ENCODE measurements at regions not wholly inside any gene's neighbourhood (a gene's known extent, or its start where the extent isn't known, plus 50 kb on each side); places are given as distances from the start of the nearest gene placed in this dataset.
"Not testable (repeated sequence)": the region's sequence is repeated elsewhere in the genome, so short reads cannot be mapped to it uniquely, and the experiment has no call there.

DNA sequence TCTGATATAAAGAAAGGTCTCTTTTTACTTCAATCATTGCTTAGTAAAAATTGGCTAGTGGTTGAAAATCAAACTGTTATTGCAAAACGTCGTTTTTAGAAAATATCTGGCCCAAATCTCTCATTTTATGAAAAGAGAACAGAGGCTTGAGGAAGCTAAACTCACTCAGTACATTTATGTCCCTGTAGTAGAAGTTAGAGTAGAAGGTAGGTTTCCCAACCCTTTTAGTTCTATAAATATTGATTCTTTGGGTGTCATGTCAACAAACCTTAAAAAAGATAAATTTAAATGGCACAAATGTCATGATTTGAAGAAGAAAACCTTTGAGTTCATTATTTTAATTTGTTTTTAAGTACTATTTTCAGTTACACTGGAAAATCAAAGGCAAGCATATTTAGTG, 722.3 kb upstream of the NECTIN3 start:
- H3K4me2 ChIP-seq (ENCODE audit: low read length, poor library complexity, severe bottlenecking), result no peak overlapping the region
- no peak for DNase-seq
- H3K4me3 ChIP-seq (ENCODE audit: insufficient read depth in 1 of 2, low read depth in 1 of 2, low read length in 2 of 2), result no peak overlapping the region
- H3K4ac ChIP-seq (ENCODE audit: low read depth in 1 of 2, low read length in 2 of 2), result no peak overlapping the region
- H3K18ac ChIP-seq (ENCODE audit: low read depth in 1 of 2, low read length in 2 of 2), result no peak overlapping the region
- no peaks in the 10 kb centered on the region for H3K27me3 ChIP-seq (ENCODE audit: control insufficient read depth in 1 of 2, insufficient read depth in 1 of 2, low read length in 2 of 2)
- H3K9me3 ChIP-seq (ENCODE audit: control insufficient read depth, low read length), result no peaks in the 10 kb centered on the region
- no peak overlapping the region for H3K9ac ChIP-seq (ENCODE audit: low read length)
- no peak overlapping the region for H2AK5ac ChIP-seq (ENCODE audit: low read length, severe bottlenecking)
- no peak overlapping the region for H3K27ac ChIP-seq (ENCODE audit: low read length, poor library complexity, severe bottlenecking)
- no peak overlapping the region for H3K23ac ChIP-seq (ENCODE audit: low read length in 2 of 2)
- no peak overlapping the region for H4K91ac ChIP-seq (ENCODE audit: low read length)
- no peaks in the 10 kb centered on the region for H3K4me1 ChIP-seq (ENCODE audit: control insufficient read depth, insufficient read depth, low read depth, low read length)
- H2BK12ac ChIP-seq (ENCODE audit: low read length in 2 of 2), result no peak overlapping the region
- no CpG with 5 or more reads among the region's 2 CpGs for WGBS
- no peak overlapping the region for H2BK120ac ChIP-seq (ENCODE audit: low read depth, low read length)
- no peaks in the 10 kb centered on the region for H3K79me1 ChIP-seq (replicated peaks; ENCODE audit: low read length, poor library complexity, severe bottlenecking)
- H4K8ac ChIP-seq (ENCODE audit: low read length), result no peak overlapping the region
- H3K36me3 ChIP-seq (ENCODE audit: control insufficient read depth in 1 of 2, insufficient read depth in 2 of 2, low read depth in 1 of 2, low read length in 2 of 2), result no peaks in the 10 kb centered on the region
- no peak overlapping the region for H2BK15ac ChIP-seq (ENCODE audit: low read depth, poor library complexity, severe bottlenecking)
- no peak overlapping the region for H3K14ac ChIP-seq (ENCODE audit: low read length in 2 of 2)
- H2BK5ac ChIP-seq (ENCODE audit: low read depth, low read length, poor library complexity, severe bottlenecking), result no peak overlapping the region
- no peak overlapping the region for H2AFZ ChIP-seq (ENCODE audit: low read depth, low read length)

DNA sequence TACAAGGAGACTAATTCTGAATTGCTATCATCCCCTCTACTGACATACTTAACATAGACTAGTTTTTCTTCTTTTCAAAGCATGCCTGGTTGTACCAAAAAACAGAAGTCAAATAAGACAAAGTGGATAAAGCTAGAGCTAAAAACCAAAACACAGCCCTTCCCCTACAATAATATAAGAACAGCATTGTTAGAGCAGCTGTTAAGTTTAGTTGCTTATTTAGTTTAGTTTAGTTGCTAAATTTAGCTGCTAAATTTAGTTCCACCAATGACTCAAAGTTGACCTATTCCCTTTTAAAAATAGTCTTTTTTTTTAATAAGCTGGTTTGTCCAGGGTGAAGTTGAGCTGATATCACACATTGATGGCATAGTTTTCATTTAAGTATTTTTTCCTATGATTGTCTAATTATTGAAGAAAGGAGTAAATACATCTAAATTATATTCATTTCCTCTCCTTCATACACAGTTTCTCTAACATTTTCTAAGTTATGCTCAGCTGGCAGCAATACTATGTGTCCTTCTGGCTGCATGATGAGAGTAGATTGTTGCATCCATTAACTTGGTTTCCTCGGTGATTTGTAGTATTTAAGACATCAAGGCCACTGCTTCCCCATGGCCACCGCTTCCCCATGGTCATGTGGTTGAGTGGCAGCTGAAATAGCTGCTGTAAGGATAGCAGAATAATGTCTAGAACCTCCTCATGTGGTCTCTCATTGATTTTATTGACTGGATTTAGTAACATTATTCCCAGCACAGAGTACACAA, 718.6 kb upstream of the NECTIN3 start:
- Histone ChIP-seq H2AK5ac (ENCODE audit: low read length, severe bottlenecking) (no peak overlapping the region), H3K18ac (ENCODE audit: low read depth in 1 of 2, low read length in 2 of 2) (no peak overlapping the region), H2BK12ac (ENCODE audit: low read length in 2 of 2) (no peak overlapping the region), H3K79me1 (replicated peaks; ENCODE audit: low read length, poor library complexity, severe bottlenecking) (no peaks in the 10 kb centered on the region), H2BK120ac (ENCODE audit: low read depth, low read length) (no peak overlapping the region), H3K9ac (ENCODE audit: low read length) (peak overlapping the region; percentile 4), H3K4me1 (ENCODE audit: control insufficient read depth, insufficient read depth, low read depth, low read length) (no peaks in the 10 kb centered on the region), H3K36me3 (ENCODE audit: control insufficient read depth in 1 of 2, insufficient read depth in 2 of 2, low read depth in 1 of 2, low read length in 2 of 2) (no peaks in the 10 kb centered on the region), H3K27ac (ENCODE audit: low read length, poor library complexity, severe bottlenecking) (no peak overlapping the region), H2AFZ (ENCODE audit: low read depth, low read length) (no peak overlapping the region), H2BK15ac (ENCODE audit: low read depth, poor library complexity, severe bottlenecking) (no peak overlapping the region), H3K27me3 (ENCODE audit: control insufficient read depth in 1 of 2, insufficient read depth in 1 of 2, low read length in 2 of 2) (no peaks in the 10 kb centered on the region), H3K4ac (ENCODE audit: low read depth in 1 of 2, low read length in 2 of 2) (no peak overlapping the region), H2BK5ac (ENCODE audit: low read depth, low read length, poor library complexity, severe bottlenecking) (no peak overlapping the region), H4K8ac (ENCODE audit: low read length) (no peak overlapping the region), H3K23ac (ENCODE audit: low read length in 2 of 2) (no peak overlapping the region), H3K4me3 (ENCODE audit: insufficient read depth in 1 of 2, low read depth in 1 of 2, low read length in 2 of 2) (no peak overlapping the region), H4K91ac (ENCODE audit: low read length) (no peak overlapping the region), H3K4me2 (ENCODE audit: low read length, poor library complexity, severe bottlenecking) (no peak overlapping the region), H3K14ac (ENCODE audit: low read length in 2 of 2) (no peak overlapping the region), H3K9me3 (ENCODE audit: control insufficient read depth, low read length) (no peaks in the 10 kb centered on the region)
- 97% methylated on average over 2 of the region's 2 CpGs for WGBS
- peak; percentile 33 for DNase-seq

GRCh38 chr3:110362751-110363150, 708.9 kb upstream of the NECTIN3 start:
- Histone ChIP-seq H2BK12ac (ENCODE audit: low read length in 2 of 2) (no peak overlapping the region), H3K27me3 (ENCODE audit: control insufficient read depth in 1 of 2, insufficient read depth in 1 of 2, low read length in 2 of 2) (no peaks in the 10 kb centered on the region), H3K4me3 (ENCODE audit: insufficient read depth in 1 of 2, low read depth in 1 of 2, low read length in 2 of 2) (no peak overlapping the region), H4K91ac (ENCODE audit: low read length) (no peak overlapping the region), H2BK15ac (ENCODE audit: low read depth, poor library complexity, severe bottlenecking) (no peak overlapping the region), H3K9ac (ENCODE audit: low read length) (peak overlapping the region; percentile 38), H3K36me3 (ENCODE audit: control insufficient read depth in 1 of 2, insufficient read depth in 2 of 2, low read depth in 1 of 2, low read length in 2 of 2) (no peaks in the 10 kb centered on the region), H3K79me1 (replicated peaks; ENCODE audit: low read length, poor library complexity, severe bottlenecking) (no peaks in the 10 kb centered on the region), H3K23ac (ENCODE audit: low read length in 2 of 2) (no peak overlapping the region), H3K4ac (ENCODE audit: low read depth in 1 of 2, low read length in 2 of 2) (no peak overlapping the region), H3K18ac (ENCODE audit: low read depth in 1 of 2, low read length in 2 of 2) (no peak overlapping the region), H3K4me1 (ENCODE audit: control insufficient read depth, insufficient read depth, low read depth, low read length) (no peaks in the 10 kb centered on the region), H2BK120ac (ENCODE audit: low read depth, low read length) (no peak overlapping the region), H4K8ac (ENCODE audit: low read length) (no peak overlapping the region), H3K14ac (ENCODE audit: low read length in 2 of 2) (no peak overlapping the region), H3K9me3 (ENCODE audit: control insufficient read depth, low read length) (no peaks in the 10 kb centered on the region), H2AK5ac (ENCODE audit: low read length, severe bottlenecking) (no peak overlapping the region), H3K4me2 (ENCODE audit: low read length, poor library complexity, severe bottlenecking) (no peak overlapping the region), H2BK5ac (ENCODE audit: low read depth, low read length, poor library complexity, severe bottlenecking) (no peak overlapping the region), H2AFZ (ENCODE audit: low read depth, low read length) (no peak overlapping the region), H3K27ac (ENCODE audit: low read length, poor library complexity, severe bottlenecking) (no peak overlapping the region)
- DNase-seq, result no peak

DNA sequence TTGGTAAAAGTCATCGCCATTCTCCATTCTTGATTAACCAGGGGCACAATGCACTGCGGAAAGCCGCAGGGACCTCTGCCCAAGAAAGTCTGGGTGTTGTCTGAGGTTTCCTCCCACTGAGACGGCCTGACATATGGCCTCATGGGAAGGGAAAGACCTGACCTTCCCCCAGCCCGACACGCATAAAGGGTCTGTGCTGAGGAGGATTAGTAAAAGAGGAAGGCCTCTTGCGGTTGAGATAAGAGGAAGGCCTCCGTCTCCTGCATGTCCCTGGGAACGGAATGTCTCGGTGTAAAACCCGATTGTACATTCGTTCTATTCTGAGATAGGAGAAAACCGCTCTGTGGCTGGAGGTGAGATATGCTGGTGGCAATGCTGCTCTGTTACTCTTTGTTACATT, 704.3 kb upstream of the NECTIN3 start:
- not testable (repeated sequence) for H4K91ac ChIP-seq (ENCODE audit: low read length); H3K9ac ChIP-seq (ENCODE audit: low read length); H3K23ac ChIP-seq (ENCODE audit: low read length in 2 of 2); H3K14ac ChIP-seq (ENCODE audit: low read length in 2 of 2); H3K4me3 ChIP-seq (ENCODE audit: insufficient read depth in 1 of 2, low read depth in 1 of 2, low read length in 2 of 2); H2BK15ac ChIP-seq (ENCODE audit: low read depth, poor library complexity, severe bottlenecking); H3K27ac ChIP-seq (ENCODE audit: low read length, poor library complexity, severe bottlenecking); DNase-seq; H2BK120ac ChIP-seq (ENCODE audit: low read depth, low read length); H4K8ac ChIP-seq (ENCODE audit: low read length); H3K18ac ChIP-seq (ENCODE audit: low read depth in 1 of 2, low read length in 2 of 2); H2BK5ac ChIP-seq (ENCODE audit: low read depth, low read length, poor library complexity, severe bottlenecking); H3K36me3 ChIP-seq (ENCODE audit: control insufficient read depth in 1 of 2, insufficient read depth in 2 of 2, low read depth in 1 of 2, low read length in 2 of 2); H3K79me1 ChIP-seq (replicated peaks; ENCODE audit: low read length, poor library complexity, severe bottlenecking); H3K4ac ChIP-seq (ENCODE audit: low read depth in 1 of 2, low read length in 2 of 2); H3K4me1 ChIP-seq (ENCODE audit: control insufficient read depth, insufficient read depth, low read depth, low read length); H2AK5ac ChIP-seq (ENCODE audit: low read length, severe bottlenecking); H3K27me3 ChIP-seq (ENCODE audit: control insufficient read depth in 1 of 2, insufficient read depth in 1 of 2, low read length in 2 of 2); H2AFZ ChIP-seq (ENCODE audit: low read depth, low read length); H2BK12ac ChIP-seq (ENCODE audit: low read length in 2 of 2); H3K4me2 ChIP-seq (ENCODE audit: low read length, poor library complexity, severe bottlenecking); H3K9me3 ChIP-seq (ENCODE audit: control insufficient read depth, low read length)
- 91% methylated on average over 13 of the region's 13 CpGs for whole genome bisulfite sequencing

Measured in mesenchymal stem cell (in vitro differentiated cells and primary cell).